HepG2 (cell line): ENCODE measurements at regions not wholly inside any gene's neighbourhood (a gene's known extent, or its start where the extent isn't known, plus 50 kb on each side); places are given as distances from the start of the nearest gene placed in this dataset.

ENCODE experiments used
- ATAC-seq: fragments of 200-7000 bp; cut with Tn5 transposase; 3 replicates; pipeline ENCODE4 v1.9.1; 2020; ENCODE audit warnings: mild to moderate bottlenecking, moderate library complexity
- BruUV-seq: library from RNA; stranded (reverse); fragments of 400-500 nt; replicated peaks from 2 replicates; lab custom pipeline; 2021; lab: Mats Ljungman, UMichigan
- CTCF ChIA-PET: fragments of 300-600 bp; formaldehyde crosslinking; extraction: SDS; loops from one replicate; lab custom pipeline; 2021; ENCODE audit warnings: low total read pairs, inconsistent platforms, low intra/inter-chr PET ratio; lab: Yijun Ruan, JAX
- POLR2A ChIA-PET: fragments of 350-600 bp; sonication (Branson Sonifier 250); formaldehyde crosslinking; loops from one replicate; lab custom pipeline; 2020; ENCODE audit warnings: antibody characterized with exemption, inconsistent platforms; lab: Yijun Ruan, JAX
- DNase-seq: peaks from one replicate; pipeline ENCODE4 v3.0.0-alpha.2; 2015; ENCODE audit warnings: low spot score
- FAIRE-seq: peaks from 3 replicates; lab custom pipeline; 2011; peaks lifted over from hg19 to GRCh38; lab: Jason Lieb, UNC
- H2AFZ ChIP-seq: one replicate; pipeline ENCODE4 v1.6.1; 2011; ENCODE audit warnings: low read length, inconsistent platforms
- H3K27ac ChIP-seq: fragments of 300-600 bp; 3 replicates; pipeline ENCODE4 v1.8.0; 2011; ENCODE audit warnings: mixed run types, mild to moderate bottlenecking, mixed read lengths, low read length, inconsistent platforms; ENCODE audit not compliant: insufficient read depth; ENCODE audit errors: extremely low read length
- H3K27me3 ChIP-seq, 2 experiments: fragments of 200-600 bp in 1 of 2; 2 replicates in 1 of 2; 3 replicates in 1 of 2; pipeline versions ENCODE4 v1.6.0 to v1.8.0; 2011; ENCODE audit warnings: low read length in 2 of 2, mild to moderate bottlenecking in 2 of 2, moderate library complexity in 2 of 2, inconsistent platforms in 1 of 2; ENCODE audit not compliant: insufficient read depth in 2 of 2, control insufficient read depth in 1 of 2
- H3K36me3 ChIP-seq, 2 experiments: fragments of 200-600 bp in 1 of 2; replicated peaks in 1 of 2; 2 replicates in 1 of 2; 3 replicates in 1 of 2; pipeline versions ENCODE4 v1.5.1 to v1.8.0; 2011; ENCODE audit warnings: low read length in 2 of 2, inconsistent platforms in 1 of 2; ENCODE audit not compliant: insufficient read depth in 2 of 2, control insufficient read depth in 1 of 2
- H3K4me1 ChIP-seq: 2 replicates; pipeline ENCODE4 v1.5.1; 2012; ENCODE audit warnings: low read length, inconsistent platforms; ENCODE audit not compliant: insufficient read depth
- H3K4me2 ChIP-seq: 2 replicates; pipeline ENCODE4 v1.6.0; 2011; ENCODE audit warnings: low read depth, low read length, inconsistent platforms
- H3K4me3 ChIP-seq, 3 experiments: fragments of 200-600 bp in 1 of 3; sonication (generic), shearing (Covaris generic) in 1 of 3; replicated peaks in 1 of 3; 2 replicates each; pipeline ENCODE4 v1.5.1; 2011 to 2016; ENCODE audit warnings: low read length in 3 of 3, inconsistent platforms in 2 of 3, low read depth in 2 of 3, mild to moderate bottlenecking in 2 of 3, control low read depth in 1 of 3, mixed read lengths in 1 of 3; ENCODE audit not compliant: insufficient read depth in 1 of 3
- H3K79me2 ChIP-seq: one replicate; pipeline ENCODE4 v1.6.1; 2011; ENCODE audit warnings: low read length, inconsistent platforms; ENCODE audit not compliant: insufficient read depth
- H3K9ac ChIP-seq: 2 replicates; pipeline ENCODE4 v1.6.0; 2011; ENCODE audit warnings: mild to moderate bottlenecking, low read depth, low read length, inconsistent platforms; ENCODE audit not compliant: insufficient read depth
- H3K9me3 ChIP-seq: 2 replicates; pipeline ENCODE4 v1.5.1; 2012; ENCODE audit warnings: mild to moderate bottlenecking, low read length
- H4K20me1 ChIP-seq: 2 replicates; pipeline ENCODE4 v1.6.0; 2011; ENCODE audit warnings: inconsistent platforms, mild to moderate bottlenecking, low read length, moderate library complexity; ENCODE audit not compliant: insufficient read depth
- GMEB2 ChIP-seq: IDR thresholded peaks from 2 replicates; pipeline ENCODE4 v1.6.1; 2016; ENCODE audit warnings: missing biosample characterization, missing genetic modification reagents, low read depth
- NCOA5 ChIP-seq: sonication (generic); formaldehyde crosslinking; IDR thresholded peaks from 2 replicates; pipeline ENCODE4 v1.4.0; 2020; ENCODE audit warnings: missing genetic modification reagents
- THAP11 ChIP-seq: IDR thresholded peaks from 2 replicates; pipeline ENCODE4 v1.6.1; 2016; ENCODE audit warnings: missing biosample characterization, missing genetic modification reagents
- ZNF674 ChIP-seq: sonication (generic); formaldehyde crosslinking; IDR thresholded peaks from 2 replicates; pipeline ENCODE4 v1.5.0; 2020; ENCODE audit warnings: low read depth, mild to moderate bottlenecking, missing genetic modification reagents
- WGBS: methylation state at CpG from one replicate; pipeline ENCODE4 v1.1.6; 2017; ENCODE audit warnings: low lambda C conversion rate; 5-methylcytosine and 5-hydroxymethylcytosine counted together
- in situ Hi-C: cut with HindIII; loops from 2 replicates; pipeline ENCODE4 v1.10.0; 2017; ENCODE audit warnings: low pct_unique_long_range_greater_than_20kb; ENCODE audit not compliant: extremely low pct_ligation_motif_present
- intact Hi-C: fragments of 100-400 bp; cut with micrococcal nuclease; formaldehyde crosslinking; loops from one replicate; pipeline ENCODE4 v1.10.0; 2022; ENCODE audit not compliant: unreplicated experiment
- TF ChIP-seq, protein P1 (sequence below): IDR thresholded peaks from 2 replicates; pipeline ENCODE4 v1.6.1; 2018; ENCODE audit warnings: missing genetic modification reagents, mild to moderate bottlenecking, missing compliant biosample characterization
- TF ChIP-seq, protein P2 (sequence below): sonication (generic); formaldehyde crosslinking; IDR thresholded peaks from 2 replicates; pipeline ENCODE4 v1.5.0; 2020; ENCODE audit warnings: mild to moderate bottlenecking, missing genetic modification reagents, borderline replicate concordance

DNA sequence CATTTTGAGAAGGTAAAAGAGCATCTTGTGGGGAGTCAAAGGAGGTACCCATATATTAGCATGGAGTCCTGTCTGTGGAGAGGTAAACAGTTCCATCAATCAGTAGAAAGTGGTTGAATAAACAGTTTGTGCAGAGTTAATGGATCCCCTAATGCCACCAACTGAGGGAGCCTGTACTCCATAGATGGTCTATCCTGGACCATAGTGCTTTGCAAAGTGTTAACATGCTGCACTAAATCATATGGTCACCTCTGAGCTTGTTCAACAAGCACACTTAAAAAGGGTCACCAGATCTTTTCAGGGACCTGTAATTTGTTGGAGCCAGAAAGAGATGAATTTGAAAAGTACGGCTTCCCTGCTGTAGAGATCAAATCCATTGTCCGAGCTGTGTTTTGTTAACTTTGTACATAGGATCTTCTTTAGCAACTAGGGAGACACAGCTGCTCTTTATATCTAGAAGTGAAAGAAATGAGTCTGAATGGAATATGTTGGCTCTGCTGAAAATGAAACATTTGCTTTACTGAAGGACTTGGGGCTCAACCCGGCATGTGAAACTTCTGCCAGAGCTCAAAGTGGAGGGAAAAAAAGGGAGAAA lies 366.4 kb downstream of the ETNK1 start (continued):
- no peak for TF ChIP-seq ZNF674 (CRISPR knock-in tag)
- TF ChIP-seq, all 625 proteins: peak for 0

DNA sequence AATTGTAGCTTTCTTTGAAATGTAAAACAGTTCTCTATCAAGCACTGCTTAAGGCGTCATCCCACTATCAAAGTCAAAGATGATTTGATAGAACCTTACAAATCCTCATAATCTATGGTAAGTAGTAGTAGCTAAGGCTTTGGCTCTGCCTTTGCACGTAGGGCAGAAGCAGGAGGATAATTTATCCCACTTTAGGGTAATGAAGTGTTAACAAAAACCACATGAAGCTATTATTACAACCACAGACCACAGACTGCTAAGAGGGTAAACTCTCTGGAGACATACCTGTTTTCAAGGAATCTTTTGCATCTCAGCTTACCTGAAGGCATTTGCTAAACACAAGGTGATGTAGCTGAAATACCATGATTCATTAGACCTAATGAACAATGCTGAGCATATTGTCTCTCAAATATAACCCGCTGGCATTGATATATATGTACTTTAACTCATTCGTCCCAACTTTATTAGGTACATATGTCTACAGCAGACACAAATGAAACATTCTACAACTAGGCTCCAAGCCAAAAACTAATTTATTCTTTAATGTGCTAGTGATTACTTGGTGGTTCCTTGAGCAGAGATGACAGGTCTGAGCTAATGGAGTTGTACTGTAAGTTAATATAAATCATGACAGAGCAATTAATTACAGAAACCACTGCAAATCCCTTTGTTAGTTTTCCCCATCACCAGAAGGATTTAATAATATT lies 368.8 kb downstream of the ETNK1 start:
- no peak overlapping the region for H3K4me2 ChIP-seq
- no peak for DNase-seq
- H3K27me3 ChIP-seq, result no peaks in the 10 kb centered on the region; a peak in 1 of 5 replicates
- no peaks in the 10 kb centered on the region for H3K4me1 ChIP-seq
- H3K27ac ChIP-seq, result no peak overlapping the region
- no peak overlapping the region for H2AFZ ChIP-seq
- TF ChIP-seq, protein P1, sequence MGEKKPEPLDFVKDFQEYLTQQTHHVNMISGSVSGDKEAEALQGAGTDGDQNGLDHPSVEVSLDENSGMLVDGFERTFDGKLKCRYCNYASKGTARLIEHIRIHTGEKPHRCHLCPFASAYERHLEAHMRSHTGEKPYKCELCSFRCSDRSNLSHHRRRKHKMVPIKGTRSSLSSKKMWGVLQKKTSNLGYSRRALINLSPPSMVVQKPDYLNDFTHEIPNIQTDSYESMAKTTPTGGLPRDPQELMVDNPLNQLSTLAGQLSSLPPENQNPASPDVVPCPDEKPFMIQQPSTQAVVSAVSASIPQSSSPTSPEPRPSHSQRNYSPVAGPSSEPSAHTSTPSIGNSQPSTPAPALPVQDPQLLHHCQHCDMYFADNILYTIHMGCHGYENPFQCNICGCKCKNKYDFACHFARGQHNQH (CRISPR knock-in tag), result no peak
- TF ChIP-seq NCOA5 (CRISPR knock-in tag) (no peak), GMEB2 (CRISPR knock-in tag) (no peak), THAP11 (no peak)
- TF ChIP-seq, protein P2, sequence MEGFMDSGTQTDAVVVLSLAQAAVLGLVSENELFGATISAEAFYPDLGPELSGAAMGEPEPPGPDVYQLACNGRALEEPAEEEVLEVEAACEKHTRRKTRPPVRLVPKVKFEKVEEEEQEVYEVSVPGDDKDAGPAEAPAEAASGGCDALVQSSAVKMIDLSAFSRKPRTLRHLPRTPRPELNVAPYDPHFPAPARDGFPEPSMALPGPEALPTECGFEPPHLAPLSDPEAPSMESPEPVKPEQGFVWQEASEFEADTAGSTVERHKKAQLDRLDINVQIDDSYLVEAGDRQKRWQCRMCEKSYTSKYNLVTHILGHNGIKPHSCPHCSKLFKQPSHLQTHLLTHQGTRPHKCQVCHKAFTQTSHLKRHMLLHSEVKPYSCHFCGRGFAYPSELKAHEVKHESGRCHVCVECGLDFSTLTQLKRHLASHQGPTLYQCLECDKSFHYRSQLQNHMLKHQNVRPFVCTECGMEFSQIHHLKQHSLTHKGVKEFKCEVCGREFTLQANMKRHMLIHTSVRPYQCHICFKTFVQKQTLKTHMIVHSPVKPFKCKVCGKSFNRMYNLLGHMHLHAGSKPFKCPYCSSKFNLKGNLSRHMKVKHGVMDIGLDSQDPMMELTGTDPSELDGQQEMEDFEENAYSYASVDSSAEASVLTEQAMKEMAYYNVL, result no peak
- TF ChIP-seq, all 625 proteins: peak for 0
- Histone ChIP-seq H3K9ac (no peak overlapping the region), H3K79me2 (no peaks in the 10 kb centered on the region), H3K4me3 (no peak overlapping the region), H4K20me1 (no peaks in the 10 kb centered on the region), H3K36me3 (no peaks in the 10 kb centered on the region), H3K9me3 (no peaks in the 10 kb centered on the region)
- ChIA-PET CTCF (no interaction called here), POLR2A (no interaction called here)
- no peak for ATAC-seq
- no peak for FAIRE-seq
- BruUV-seq, result no TSS peak
- WGBS, result 0% methylated on average over 4 of the region's 4 CpGs
- intact Hi-C loops, result no loop called here
- in situ Hi-C loops, result no loop called here
